WI38 (cell line): ENCODE measurements at regions not wholly inside any gene's neighbourhood (a gene's known extent, or its start where the extent isn't known, plus 50 kb on each side); places are given as distances from the start of the nearest gene placed in this dataset.

Experiments used
- H3K4me3 ChIP-seq: 2 replicates; pipeline ENCODE4 v1.5.1; 2011; ENCODE audit warnings: low read depth, mild to moderate bottlenecking, control low read depth, low read length
- CTCF ChIP-seq: IDR thresholded peaks from 2 replicates; pipeline ENCODE4 v1.5.1; 2012; ENCODE audit warnings: low read depth, mild to moderate bottlenecking, control low read depth, low read length

- no peak overlapping the region for H3K4me3 ChIP-seq
- TF ChIP-seq CTCF: no peak
Observed at GRCh38 chr14:87696485-87696884, 296.5 kb downstream of the GALC start.

GRCh38 chr14:87691042-87691881, 301.7 kb downstream of the GALC start:
- H3K4me3 ChIP-seq: no peak overlapping the region
- TF ChIP-seq CTCF: no peak

GRCh38 chr14:87690076-87690613, 302.8 kb downstream of the GALC start:
- H3K4me3 ChIP-seq: no peak overlapping the region
- TF ChIP-seq CTCF: no peak

GRCh38 chr14:87688524-87688923, 304.5 kb downstream of the GALC start:
- no peak overlapping the region for H3K4me3 ChIP-seq
- TF ChIP-seq CTCF: no peak

- no peak overlapping the region for H3K4me3 ChIP-seq
- no peak for TF ChIP-seq CTCF
Observed at GRCh38 chr14:87687420-87687819, 305.6 kb downstream of the GALC start.

- no peak for TF ChIP-seq CTCF
- H3K4me3 ChIP-seq: no peak overlapping the region
Observed at GRCh38 chr14:87686746-87687145, 306.2 kb downstream of the GALC start.

- no peak overlapping the region for H3K4me3 ChIP-seq
Observed at GRCh38 chr14:87679866-87680265, 313.1 kb downstream of the GALC start.

More at GRCh38 chr14:87679866-87680265, 313.1 kb downstream of the GALC start:
- no peak for TF ChIP-seq CTCF
